Endothelial cell of umbilical vein (primary cell): ENCODE measurements at regions not wholly inside any gene's neighbourhood (a gene's known extent, or its start where the extent isn't known, plus 50 kb on each side); places are given as distances from the start of the nearest gene placed in this dataset.

Experiments used
- EZH2 ChIP-seq: IDR thresholded peaks from 2 replicates; pipeline ENCODE4 v1.6.1; 2012; ENCODE audit warnings: borderline replicate concordance, low read depth, mild to moderate bottlenecking, moderate library complexity, low read length, inconsistent platforms; ENCODE audit not compliant: severe bottlenecking
- POLR2A ChIP-seq: IDR thresholded peaks from 2 replicates; pipeline ENCODE4 v1.6.1; 2012; ENCODE audit warnings: low read depth, mild to moderate bottlenecking, control low read depth, low read length
- TF ChIP-seq, protein P1 (sequence below), 2 donors: IDR thresholded peaks; 1 replicate in 1 of 2; 2 replicates in 1 of 2; pipeline ENCODE4 v1.5.1; 2011; ENCODE audit warnings: low read length in 2 of 2, mild to moderate bottlenecking in 2 of 2, moderate library complexity in 2 of 2, control low read depth in 1 of 2, inconsistent platforms in 1 of 2, low read depth in 1 of 2; ENCODE audit not compliant: insufficient read depth in 1 of 2; ENCODE audit errors: extremely low read depth in 1 of 2

DNA sequence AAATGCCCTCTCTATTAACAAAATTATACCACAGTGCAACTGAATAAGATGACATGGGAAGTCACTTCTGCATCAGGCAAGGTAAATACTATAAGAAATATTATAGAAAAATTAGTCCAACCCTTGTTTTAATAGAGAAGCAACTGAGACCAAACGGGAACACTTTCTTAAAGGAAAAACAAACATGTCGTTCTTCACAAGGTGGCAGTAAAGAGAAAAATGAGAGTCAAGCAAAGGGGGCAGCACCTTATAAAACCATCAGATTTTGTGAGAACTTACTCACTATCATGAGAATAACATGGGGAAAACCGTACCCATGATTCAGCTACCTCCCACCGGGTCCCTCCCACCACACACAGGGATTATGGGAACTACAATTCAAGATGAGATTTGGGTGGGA is 481.7 kb upstream of the CRIM1 start:
- TF ChIP-seq, protein P1, sequence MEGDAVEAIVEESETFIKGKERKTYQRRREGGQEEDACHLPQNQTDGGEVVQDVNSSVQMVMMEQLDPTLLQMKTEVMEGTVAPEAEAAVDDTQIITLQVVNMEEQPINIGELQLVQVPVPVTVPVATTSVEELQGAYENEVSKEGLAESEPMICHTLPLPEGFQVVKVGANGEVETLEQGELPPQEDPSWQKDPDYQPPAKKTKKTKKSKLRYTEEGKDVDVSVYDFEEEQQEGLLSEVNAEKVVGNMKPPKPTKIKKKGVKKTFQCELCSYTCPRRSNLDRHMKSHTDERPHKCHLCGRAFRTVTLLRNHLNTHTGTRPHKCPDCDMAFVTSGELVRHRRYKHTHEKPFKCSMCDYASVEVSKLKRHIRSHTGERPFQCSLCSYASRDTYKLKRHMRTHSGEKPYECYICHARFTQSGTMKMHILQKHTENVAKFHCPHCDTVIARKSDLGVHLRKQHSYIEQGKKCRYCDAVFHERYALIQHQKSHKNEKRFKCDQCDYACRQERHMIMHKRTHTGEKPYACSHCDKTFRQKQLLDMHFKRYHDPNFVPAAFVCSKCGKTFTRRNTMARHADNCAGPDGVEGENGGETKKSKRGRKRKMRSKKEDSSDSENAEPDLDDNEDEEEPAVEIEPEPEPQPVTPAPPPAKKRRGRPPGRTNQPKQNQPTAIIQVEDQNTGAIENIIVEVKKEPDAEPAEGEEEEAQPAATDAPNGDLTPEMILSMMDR (IDR thresholded peaks at IDR 0.05; ENCODE audit: extremely low read depth in 1 of 2, insufficient read depth in 1 of 2, low read depth in 1 of 2, low read length in 2 of 2): no peak
- TF ChIP-seq EZH2 (no peak), POLR2A (no peak)
